ENCODE measurements at regions not wholly inside any gene's neighbourhood (a gene's known extent, or its start where the extent isn't known, plus 50 kb on each side); places are given as distances from the start of the nearest gene placed in this dataset.

DNA sequence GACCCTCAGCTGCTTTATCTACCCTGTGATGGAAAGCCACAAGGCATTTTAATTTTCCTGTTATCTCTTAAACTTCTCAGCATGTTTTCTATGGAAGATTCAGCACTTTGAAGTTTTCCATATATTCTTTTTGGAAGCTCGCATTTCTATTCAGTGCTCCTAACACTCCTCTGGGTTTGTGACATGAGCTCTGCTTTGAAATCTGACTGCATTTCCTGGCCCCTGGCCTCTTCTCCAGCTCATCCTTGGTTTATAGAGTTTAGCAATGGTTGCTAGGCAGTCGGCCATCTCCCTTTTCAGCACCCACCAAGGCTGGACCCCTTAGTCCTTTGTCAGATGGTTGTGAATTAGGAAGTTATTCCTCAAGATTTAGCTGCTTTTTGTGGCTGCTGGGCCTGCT, 150.6 kb downstream of the KCNA5 start:
- TF ChIP-seq, protein P1, sequence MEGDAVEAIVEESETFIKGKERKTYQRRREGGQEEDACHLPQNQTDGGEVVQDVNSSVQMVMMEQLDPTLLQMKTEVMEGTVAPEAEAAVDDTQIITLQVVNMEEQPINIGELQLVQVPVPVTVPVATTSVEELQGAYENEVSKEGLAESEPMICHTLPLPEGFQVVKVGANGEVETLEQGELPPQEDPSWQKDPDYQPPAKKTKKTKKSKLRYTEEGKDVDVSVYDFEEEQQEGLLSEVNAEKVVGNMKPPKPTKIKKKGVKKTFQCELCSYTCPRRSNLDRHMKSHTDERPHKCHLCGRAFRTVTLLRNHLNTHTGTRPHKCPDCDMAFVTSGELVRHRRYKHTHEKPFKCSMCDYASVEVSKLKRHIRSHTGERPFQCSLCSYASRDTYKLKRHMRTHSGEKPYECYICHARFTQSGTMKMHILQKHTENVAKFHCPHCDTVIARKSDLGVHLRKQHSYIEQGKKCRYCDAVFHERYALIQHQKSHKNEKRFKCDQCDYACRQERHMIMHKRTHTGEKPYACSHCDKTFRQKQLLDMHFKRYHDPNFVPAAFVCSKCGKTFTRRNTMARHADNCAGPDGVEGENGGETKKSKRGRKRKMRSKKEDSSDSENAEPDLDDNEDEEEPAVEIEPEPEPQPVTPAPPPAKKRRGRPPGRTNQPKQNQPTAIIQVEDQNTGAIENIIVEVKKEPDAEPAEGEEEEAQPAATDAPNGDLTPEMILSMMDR (IDR thresholded peaks at IDR 0.05; ENCODE audit: poor library complexity): no peak
- TF ChIP-seq EZH2 (IDR thresholded peaks at IDR 0.05; ENCODE audit: borderline replicate concordance): no peak
- no peak for TF ChIP-seq EZH2phosphoT487 (IDR thresholded peaks at IDR 0.05; ENCODE audit: low read depth, severe bottlenecking, unreplicated experiment)
